CD4-positive, alpha-beta T cell treated with Interleukin-10 for 1 hour (primary cell): ENCODE measurements at regions not wholly inside any gene's neighbourhood (a gene's known extent, or its start where the extent isn't known, plus 50 kb on each side); places are given as distances from the start of the nearest gene placed in this dataset.

Experiments
- DNase-seq: peaks from one replicate; pipeline ENCODE4 v3.0.0-alpha.2; 2020

GRCh38 chr4:123954220-123954619 lies 557.6 kb downstream of the SPRY1 start:
- DNase-seq = no peak

- DNase-seq = no peak
Observed at GRCh38 chr4:123955167-123955800, 558.7 kb downstream of the SPRY1 start.

GRCh38 chr4:123956204-123956603 lies 559.6 kb downstream of the SPRY1 start:
- no peak for DNase-seq

- no peak for DNase-seq
Observed at GRCh38 chr4:123966990-123967769, 570.6 kb downstream of the SPRY1 start.

- no peak for DNase-seq
Observed at GRCh38 chr4:123972031-123972430, 575.4 kb downstream of the SPRY1 start.

GRCh38 chr4:123974386-123975149 lies 578.0 kb downstream of the SPRY1 start:
- no peak for DNase-seq

- no peak for DNase-seq
Observed at GRCh38 chr4:123976285-123976684, 579.7 kb downstream of the SPRY1 start.

GRCh38 chr4:123976819-123977218 lies 580.2 kb downstream of the SPRY1 start:
- DNase-seq = no peak

GRCh38 chr4:123977641-123978081 lies 581.1 kb downstream of the SPRY1 start:
- DNase-seq = no peak

GRCh38 chr4:123978637-123979036 lies 582.0 kb downstream of the SPRY1 start:
- DNase-seq = no peak

GRCh38 chr4:123980736-123981300 lies 584.2 kb downstream of the SPRY1 start:
- DNase-seq = no peak

GRCh38 chr4:123984886-123985285 lies 588.3 kb downstream of the SPRY1 start:
- DNase-seq = no peak

GRCh38 chr4:123986268-123986798 lies 589.7 kb downstream of the SPRY1 start:
- no peak for DNase-seq

- no peak for DNase-seq
Observed at GRCh38 chr4:123987408-123987807, 590.8 kb downstream of the SPRY1 start.

GRCh38 chr4:123990310-123990870 lies 593.8 kb downstream of the SPRY1 start:
- DNase-seq = no peak

GRCh38 chr4:123994917-123995316 lies 598.3 kb downstream of the SPRY1 start:
- DNase-seq = no peak

- DNase-seq = no peak
Observed at GRCh38 chr4:123995936-123996335, 599.3 kb downstream of the SPRY1 start.

- DNase-seq = no peak
Observed at GRCh38 chr4:123996718-123997510, 600.3 kb downstream of the SPRY1 start.

GRCh38 chr4:123997776-123998449 lies 601.3 kb downstream of the SPRY1 start:
- DNase-seq = no peak

GRCh38 chr4:124000233-124000632 lies 603.6 kb downstream of the SPRY1 start:
- no peak for DNase-seq

- no peak for DNase-seq
Observed at GRCh38 chr4:124015766-124016165, 619.2 kb downstream of the SPRY1 start.
